ENCODE measurements at regions not wholly inside any gene's neighbourhood (a gene's known extent, or its start where the extent isn't known, plus 50 kb on each side); places are given as distances from the start of the nearest gene placed in this dataset.

DNA sequence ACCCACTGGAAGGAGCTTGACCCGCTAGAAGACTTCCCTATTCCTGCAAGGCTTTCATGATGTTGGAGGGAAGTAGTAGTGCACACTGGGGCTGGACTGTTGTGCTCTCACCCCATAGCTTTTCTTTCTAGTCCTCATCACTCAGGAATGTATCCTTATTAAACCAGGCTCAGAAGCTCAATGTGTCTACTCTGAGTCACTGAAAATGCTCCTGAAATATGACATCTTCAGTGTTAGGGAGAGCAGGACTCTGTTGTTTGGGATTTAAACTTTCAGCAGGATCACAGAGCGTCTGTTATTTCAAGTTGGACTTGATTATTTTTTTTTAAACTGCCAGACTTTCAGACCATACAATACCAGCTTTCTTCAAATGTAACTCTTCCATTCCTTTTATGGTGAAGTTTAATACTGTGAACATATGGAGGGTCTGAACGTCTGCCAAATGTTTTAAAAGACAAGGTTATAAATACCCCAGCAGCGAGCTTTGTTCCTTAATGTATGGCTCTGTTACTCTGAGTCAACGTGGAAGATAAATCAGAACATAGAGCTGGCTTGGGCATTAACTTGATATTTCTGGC, 257.5 kb downstream of the CDH11 start:
- Histone ChIP-seq H3K4me3 (ENCODE audit: low read length) (no peak overlapping the region), H3K27me3 (ENCODE audit: control insufficient read depth in 1 of 2, insufficient read depth in 2 of 2, low read length in 2 of 2) (no peaks in the 10 kb centered on the region), H3K36me3 (ENCODE audit: insufficient read depth, low read length) (no peaks in the 10 kb centered on the region), H3K4me1 (ENCODE audit: insufficient read depth, low read length) (no peaks in the 10 kb centered on the region), H3K27ac (ENCODE audit: low read depth in 1 of 2, low read length in 2 of 2) (no peak overlapping the region), H3K9me3 (ENCODE audit: control insufficient read depth in 1 of 2, insufficient read depth in 1 of 2, low read length in 2 of 2) (peaks cover 2 to 8% of the 10 kb centered on the region in 2 experiments)
- Mint-ChIP-seq H3K36me3 (ENCODE audit: low read depth) (no peaks in the 10 kb centered on the region), H3K27ac (no peak overlapping the region), H3K9me3 (peaks cover 13% of the 10 kb centered on the region), H3K27me3 (no peaks in the 10 kb centered on the region), H3K4me3 (no peak overlapping the region), H3K4me1 (ENCODE audit: low read depth) (no peaks in the 10 kb centered on the region)
- CTCF ChIA-PET = no interaction called here
- DNase-seq (no peak), ATAC-seq (ENCODE audit: poor library complexity) (no peak)
- POLR2A ChIA-PET = no interaction called here
- TF ChIP-seq CTCF (IDR thresholded peaks at IDR 0.05) = no peak
- intact Hi-C loops (cut with DNase I, micrococcal nuclease) = no loop called here

DNA sequence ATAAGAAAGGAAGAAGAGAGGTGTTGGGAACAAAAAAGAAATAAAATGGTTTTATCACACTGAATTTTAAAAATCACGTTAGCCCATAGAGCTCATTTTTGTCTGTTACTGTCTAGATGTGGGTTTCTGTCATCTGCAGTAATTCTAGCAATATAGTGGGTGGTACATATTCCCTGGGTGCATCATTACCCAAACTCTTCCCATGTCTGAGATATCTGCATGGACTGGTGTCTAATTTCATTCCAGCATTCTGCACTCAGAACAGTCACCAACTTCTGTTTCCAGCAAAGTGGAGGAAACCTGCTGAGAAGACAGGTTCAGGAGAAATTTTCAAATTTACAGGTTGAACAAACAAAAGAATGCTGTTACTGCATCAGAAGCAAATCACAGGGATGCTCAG, 263.8 kb downstream of the CDH11 start:
- Mint-ChIP-seq H3K4me1 (ENCODE audit: low read depth) (no peaks in the 10 kb centered on the region), H3K27me3 (no peaks in the 10 kb centered on the region), H3K27ac (no peak overlapping the region), H3K36me3 (ENCODE audit: low read depth) (no peaks in the 10 kb centered on the region), H3K9me3 (peaks cover 13% of the 10 kb centered on the region), H3K4me3 (no peak overlapping the region)
- no peak for DNase-seq
- ChIA-PET CTCF (no interaction called here), POLR2A (no interaction called here)
- H3K4me1 ChIP-seq (ENCODE audit: insufficient read depth, low read length) = no peaks in the 10 kb centered on the region
- H3K4me3 ChIP-seq (ENCODE audit: low read length) = no peak overlapping the region
- no peaks in the 10 kb centered on the region for H3K27me3 ChIP-seq (ENCODE audit: control insufficient read depth in 1 of 2, insufficient read depth in 2 of 2, low read length in 2 of 2)
- peaks cover 2 to 5% of the 10 kb centered on the region in 2 experiments for H3K9me3 ChIP-seq (ENCODE audit: control insufficient read depth in 1 of 2, insufficient read depth in 1 of 2, low read length in 2 of 2)
- TF ChIP-seq CTCF (IDR thresholded peaks at IDR 0.05) = no peak
- intact Hi-C loops (cut with DNase I, micrococcal nuclease) = no loop called here
- ATAC-seq (ENCODE audit: poor library complexity) = no peak
- H3K36me3 ChIP-seq (ENCODE audit: insufficient read depth, low read length) = no peaks in the 10 kb centered on the region
- no peak overlapping the region for H3K27ac ChIP-seq (ENCODE audit: low read depth in 1 of 2, low read length in 2 of 2)

- ATAC-seq (ENCODE audit: poor library complexity) (no peak), DNase-seq (no peak)
- no peak overlapping the region for H3K4me3 Mint-ChIP-seq
- no peaks in the 10 kb centered on the region for H3K4me1 Mint-ChIP-seq (ENCODE audit: low read depth)
- H3K27me3 Mint-ChIP-seq = no peaks in the 10 kb centered on the region
- H3K9me3 ChIP-seq (ENCODE audit: control insufficient read depth in 1 of 2, insufficient read depth in 1 of 2, low read length in 2 of 2) = peaks cover 2 to 5% of the 10 kb centered on the region in 2 experiments
- peaks cover 13% of the 10 kb centered on the region for H3K9me3 Mint-ChIP-seq
- ChIA-PET CTCF (no interaction called here), POLR2A (no interaction called here)
- no peaks in the 10 kb centered on the region for H3K36me3 Mint-ChIP-seq (ENCODE audit: low read depth)
- no peak overlapping the region for H3K27ac Mint-ChIP-seq
- no peaks in the 10 kb centered on the region for H3K4me1 ChIP-seq (ENCODE audit: insufficient read depth, low read length)
- no peak overlapping the region for H3K4me3 ChIP-seq (ENCODE audit: low read length)
- intact Hi-C loops (cut with DNase I, micrococcal nuclease) = no loop called here
- TF ChIP-seq CTCF (IDR thresholded peaks at IDR 0.05) = no peak
- H3K36me3 ChIP-seq (ENCODE audit: insufficient read depth, low read length) = no peaks in the 10 kb centered on the region
- H3K27ac ChIP-seq (ENCODE audit: low read depth in 1 of 2, low read length in 2 of 2) = no peak overlapping the region
- no peaks in the 10 kb centered on the region for H3K27me3 ChIP-seq (ENCODE audit: control insufficient read depth in 1 of 2, insufficient read depth in 2 of 2, low read length in 2 of 2)
Observed at GRCh38 chr16:64857411-64857810, 264.5 kb downstream of the CDH11 start.

Data from CD4-positive, alpha-beta T cell (primary cell).